Prostate gland (tissue), 2 donors: ENCODE measurements at regions not wholly inside any gene's neighbourhood (a gene's known extent, or its start where the extent isn't known, plus 50 kb on each side); places are given as distances from the start of the nearest gene placed in this dataset. TPM values are rescaled to one million over a fixed set of nuclear protein-coding genes. Genes with fewer than 3 reads are reported as not detected.

Experiments
- DNase-seq: peaks from one replicate; pipeline ENCODE4 v3.0.0-alpha.2; 2019; ENCODE audit warnings: low spot score
- H3K27ac ChIP-seq, 2 donors: fragments of 200-600 bp; sonication (generic); 2 replicates each; pipeline ENCODE4 v1.5.1; 2017 to 2019
- H3K27me3 ChIP-seq: fragments of 200-600 bp; sonication (generic); replicated peaks from 2 replicates; pipeline ENCODE4 v1.5.1; 2019; ENCODE audit not compliant: insufficient read depth
- H3K36me3 ChIP-seq, 2 donors: fragments of 200-600 bp; sonication (generic); 1 replicate in 1 of 2; 2 replicates in 1 of 2; pipeline versions ENCODE4 v1.5.1 to v1.8.1; 2017 to 2019
- H3K4me1 ChIP-seq: fragments of 200-600 bp; sonication (generic); replicated peaks from 2 replicates; pipeline ENCODE4 v1.5.1; 2019
- H3K4me3 ChIP-seq, 2 donors: fragments of 200-600 bp; sonication (generic); 2 replicates each; pipeline ENCODE4 v1.5.1; 2017 to 2019
- H3K9me3 ChIP-seq: fragments of 200-600 bp; sonication (generic); 2 replicates; pipeline ENCODE4 v1.5.1; 2017
- CTCF ChIP-seq, 4 experiments: fragments of 200-600 bp in 2 of 4; fragments of 450-650 bp in 2 of 4; sonication (generic) in 2 of 4; IDR thresholded peaks; 1 replicate in 3 of 4; 2 replicates in 1 of 4; pipeline ENCODE4 v1.5.1; 2016 to 2019; ENCODE audit warnings: antibody characterized with exemption in 4 of 4, mild to moderate bottlenecking in 2 of 4, moderate library complexity in 2 of 4
- POLR2A ChIP-seq: fragments of 450-650 bp; IDR thresholded peaks from one replicate; pipeline ENCODE4 v1.6.1; 2016; ENCODE audit warnings: antibody characterized with exemption, mild to moderate bottlenecking
- POLR2AphosphoS5 ChIP-seq: sonication (generic); formaldehyde crosslinking; IDR thresholded peaks from one replicate; pipeline ENCODE4 v1.6.1; 2017; ENCODE audit warnings: antibody characterized with exemption
- WGBS: methylation state at CpG from one replicate; pipeline ENCODE4 v1.1.5; 2018; 5-methylcytosine and 5-hydroxymethylcytosine counted together
- intact Hi-C: fragments of 100-400 bp; cut with DNase I; formaldehyde crosslinking; loops from one replicate; pipeline ENCODE4 v1.14.2; 2022
- microRNA-seq: library from miRNA; unstranded; fragments of <30 nt; microRNA quantifications from one replicate; pipeline ENCODE4, GENCODE V29; 2016
- small RNA-seq, 2 donors: library from RNA; depleted of rRNA; stranded (forward); fragments of <200 nt; gene quantifications; one replicate each; pipeline ENCODE3, GENCODE V24; 2016

- Histone ChIP-seq H3K27me3 (no peaks in the 10 kb centered on the region), H3K36me3 (no peaks in the 10 kb centered on the region), H3K27ac (no peak overlapping the region), H3K9me3 (no peaks in the 10 kb centered on the region), H3K4me3 (no peak overlapping the region), H3K4me1 (no peaks in the 10 kb centered on the region)
- WGBS = 82% methylated on average over 2 of the region's 2 CpGs
- TF ChIP-seq POLR2AphosphoS5 = no peak
- no peak for TF ChIP-seq CTCF (IDR thresholded peaks at IDR 0.05)
- no peak for TF ChIP-seq POLR2A
- no peak for DNase-seq
- intact Hi-C loops = no loop called here
Observed at GRCh38 chr12:66028390-66028789, 102.2 kb downstream of the LLPH start.

GRCh38 chr12:66025477-66025876, 105.1 kb downstream of the LLPH start:
- WGBS = 35% methylated on average over 2 of the region's 2 CpGs
- Histone ChIP-seq H3K27ac (no peak overlapping the region), H3K36me3 (no peaks in the 10 kb centered on the region), H3K9me3 (no peaks in the 10 kb centered on the region), H3K4me3 (no peak overlapping the region), H3K4me1 (no peaks in the 10 kb centered on the region), H3K27me3 (no peaks in the 10 kb centered on the region)
- intact Hi-C loops = no loop called here
- TF ChIP-seq CTCF (IDR thresholded peaks at IDR 0.05) (no peak), POLR2A (no peak), POLR2AphosphoS5 (no peak)
- DNase-seq = no peak

GRCh38 chr12:66024949-66025348, 105.6 kb downstream of the LLPH start:
- H3K36me3 ChIP-seq = no peaks in the 10 kb centered on the region
- no peak overlapping the region for H3K4me3 ChIP-seq
- TF ChIP-seq CTCF (IDR thresholded peaks at IDR 0.05) (no peak), POLR2A (no peak), POLR2AphosphoS5 (no peak)
- H3K27ac ChIP-seq = no peak overlapping the region
- 73% methylated on average over 1 of the region's 1 CpG for WGBS
- DNase-seq = no peak
- H3K27me3 ChIP-seq = no peaks in the 10 kb centered on the region
- intact Hi-C loops = no loop called here
- H3K4me1 ChIP-seq = no peaks in the 10 kb centered on the region
- H3K9me3 ChIP-seq = no peaks in the 10 kb centered on the region

GRCh38 chr12:66020481-66020880, 110.1 kb downstream of the LLPH start:
- DNase-seq = no peak
- TF ChIP-seq POLR2A = no peak
- TF ChIP-seq POLR2AphosphoS5 = no peak
- TF ChIP-seq CTCF (IDR thresholded peaks at IDR 0.05) = no peak
- H3K27ac ChIP-seq = no peak overlapping the region
- H3K4me1 ChIP-seq = no peaks in the 10 kb centered on the region
- H3K27me3 ChIP-seq = no peaks in the 10 kb centered on the region
- H3K36me3 ChIP-seq = no peaks in the 10 kb centered on the region
- intact Hi-C loops = no loop called here
- H3K9me3 ChIP-seq = no peaks in the 10 kb centered on the region
- H3K4me3 ChIP-seq = no peak overlapping the region
- 93% methylated on average over 12 of the region's 12 CpGs for WGBS

- no peak for TF ChIP-seq POLR2AphosphoS5
- no peak for TF ChIP-seq CTCF (IDR thresholded peaks at IDR 0.05)
- no peak for TF ChIP-seq POLR2A
- Histone ChIP-seq H3K4me3 (no peak overlapping the region), H3K27me3 (no peaks in the 10 kb centered on the region), H3K4me1 (no peaks in the 10 kb centered on the region), H3K27ac (no peak overlapping the region), H3K9me3 (no peaks in the 10 kb centered on the region), H3K36me3 (no peaks in the 10 kb centered on the region)
- 75% methylated on average over 2 of the region's 2 CpGs for WGBS
- DNase-seq = no peak
- intact Hi-C loops = no loop called here
Observed at GRCh38 chr12:66017736-66018135, 112.8 kb downstream of the LLPH start.

Small RNAs in the stretch of these regions (microRNA-seq; reads per million reads assigned to microRNA genes)
- gene MIR6074 = not detected

Small RNAs in the stretch of these regions (small RNA-seq; reads per million reads assigned to genes)
- 0 reads per million in 2 donors for gene MIR6074
- 0 reads per million in 2 donors for gene RNA5SP362
